ENCODE measurements at regions not wholly inside any gene's neighbourhood (a gene's known extent, or its start where the extent isn't known, plus 50 kb on each side); places are given as distances from the start of the nearest gene placed in this dataset.
"Not testable (repeated sequence)": the region's sequence is repeated elsewhere in the genome, so short reads cannot be mapped to it uniquely, and the experiment has no call there.

DNA sequence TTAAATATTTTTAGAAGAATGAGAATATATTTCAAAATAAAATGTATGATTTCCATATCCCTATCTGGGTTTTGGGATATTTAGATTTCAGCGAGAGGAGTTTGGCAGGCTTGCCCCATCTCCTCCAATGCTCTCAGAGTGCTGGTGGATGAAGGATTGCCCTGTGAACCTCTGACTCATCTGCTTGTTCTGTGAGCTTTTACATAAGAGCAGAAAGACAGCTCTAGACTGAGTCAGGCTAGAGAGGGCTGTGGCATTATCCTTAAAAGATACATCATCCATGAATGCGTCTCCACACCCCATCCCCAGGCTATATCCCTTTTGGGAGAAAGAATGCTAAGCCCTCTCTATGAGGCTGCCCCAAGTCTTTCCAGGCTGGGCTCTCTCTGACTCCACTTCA is 190.6 kb downstream of the TUBA3C start:
- Histone ChIP-seq H3K4me1 (ENCODE audit: control insufficient read depth, insufficient read depth, low read length) (no peaks in the 10 kb centered on the region), H3K27me3 (replicated peaks; ENCODE audit: control insufficient read depth, insufficient read depth, low read length) (no peaks in the 10 kb centered on the region), H3K36me3 (ENCODE audit: control insufficient read depth, insufficient read depth, low read length, severe bottlenecking) (no peaks in the 10 kb centered on the region), H3K4me3 (ENCODE audit: low read length) (no peak overlapping the region), H3K9me3 (ENCODE audit: control insufficient read depth, low read length) (no peaks in the 10 kb centered on the region), H3K9ac (ENCODE audit: low read length) (no peak overlapping the region)
- DNase-seq (ENCODE audit: low read depth): no peak

GRCh38 chr13:18978447-18978846 is 203.2 kb downstream of the TUBA3C start:
- DNase-seq (ENCODE audit: low read depth): no peak
- H3K9ac ChIP-seq (ENCODE audit: low read length): no peak overlapping the region
- no peak overlapping the region for H3K4me3 ChIP-seq (ENCODE audit: low read length)
- no peaks in the 10 kb centered on the region for H3K36me3 ChIP-seq (ENCODE audit: control insufficient read depth, insufficient read depth, low read length, severe bottlenecking)
- H3K4me1 ChIP-seq (ENCODE audit: control insufficient read depth, insufficient read depth, low read length): no peaks in the 10 kb centered on the region
- no peaks in the 10 kb centered on the region for H3K9me3 ChIP-seq (ENCODE audit: control insufficient read depth, low read length)
- H3K27me3 ChIP-seq (replicated peaks; ENCODE audit: control insufficient read depth, insufficient read depth, low read length): no peaks in the 10 kb centered on the region

GRCh38 chr13:18977857-18978256 is 203.8 kb downstream of the TUBA3C start:
- Histone ChIP-seq H3K4me1 (ENCODE audit: control insufficient read depth, insufficient read depth, low read length) (no peaks in the 10 kb centered on the region), H3K9me3 (ENCODE audit: control insufficient read depth, low read length) (no peaks in the 10 kb centered on the region), H3K36me3 (ENCODE audit: control insufficient read depth, insufficient read depth, low read length, severe bottlenecking) (no peaks in the 10 kb centered on the region), H3K27me3 (replicated peaks; ENCODE audit: control insufficient read depth, insufficient read depth, low read length) (no peaks in the 10 kb centered on the region), H3K9ac (ENCODE audit: low read length) (no peak overlapping the region), H3K4me3 (ENCODE audit: low read length) (no peak overlapping the region)
- DNase-seq (ENCODE audit: low read depth): no peak

DNA sequence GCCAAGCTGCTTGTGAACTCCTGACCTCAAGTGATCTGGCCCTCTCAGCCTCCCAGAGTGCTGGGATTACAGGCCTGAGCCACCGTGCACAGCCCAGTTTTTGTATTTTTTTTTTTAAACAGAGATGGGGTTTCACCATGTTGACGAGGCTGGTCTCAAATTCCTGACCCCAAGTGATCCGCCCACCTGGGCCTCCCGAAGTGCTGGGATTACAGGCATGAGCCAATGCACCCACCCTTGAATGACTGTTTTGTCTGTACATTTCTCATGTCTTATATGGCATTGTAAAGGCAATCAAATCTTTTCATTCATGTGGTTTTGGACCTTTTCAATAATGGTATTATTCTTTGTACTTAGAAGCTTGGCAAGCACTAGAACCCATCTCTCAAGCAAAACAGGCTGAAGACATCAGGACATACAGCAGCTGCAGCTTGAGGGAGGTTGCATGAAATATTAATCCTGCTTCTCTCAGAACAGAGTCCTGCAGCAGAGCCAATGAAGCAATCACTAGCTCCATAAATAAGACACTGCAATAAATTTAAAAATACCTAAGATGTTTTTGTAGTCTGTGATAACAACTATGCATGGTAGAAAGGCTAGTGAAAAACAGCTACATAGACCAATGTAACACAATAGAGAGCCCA is 209.9 kb downstream of the TUBA3C start:
- Histone ChIP-seq H3K4me1 (ENCODE audit: control insufficient read depth, insufficient read depth, low read length) (no peaks in the 10 kb centered on the region), H3K9me3 (ENCODE audit: control insufficient read depth, low read length) (peaks cover 2% of the 10 kb centered on the region), H3K27me3 (replicated peaks; ENCODE audit: control insufficient read depth, insufficient read depth, low read length) (no peaks in the 10 kb centered on the region), H3K36me3 (ENCODE audit: control insufficient read depth, insufficient read depth, low read length, severe bottlenecking) (no peaks in the 10 kb centered on the region), H3K4me3 (ENCODE audit: low read length) (no peak overlapping the region), H3K9ac (ENCODE audit: low read length) (no peak overlapping the region)
- DNase-seq (ENCODE audit: low read depth): no peak

DNA sequence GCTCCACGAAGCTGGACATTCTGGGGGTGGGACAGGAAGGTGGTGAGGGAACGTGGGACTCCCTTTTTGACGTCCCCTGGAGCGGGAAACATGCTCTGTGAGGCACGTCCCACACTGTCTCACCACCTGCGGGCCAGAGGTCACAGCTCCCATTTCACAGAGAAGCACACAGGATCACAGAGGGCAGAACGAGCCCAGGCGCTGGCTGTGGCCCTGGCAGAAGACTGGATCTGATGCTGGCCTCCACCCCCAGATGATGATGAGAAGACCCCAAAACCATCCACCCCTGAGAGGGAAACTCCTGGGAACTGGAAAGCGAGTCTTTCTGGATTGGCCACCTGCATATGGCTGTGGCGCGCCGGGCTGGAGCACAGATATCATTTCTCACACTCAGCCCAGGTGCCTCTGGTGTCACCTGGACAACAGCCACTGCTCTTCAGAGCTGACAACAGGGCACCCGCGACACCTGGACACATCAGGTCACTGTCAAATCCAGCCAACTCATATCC is 216.2 kb downstream of the TUBA3C start:
- no peak for DNase-seq (ENCODE audit: low read depth)
- H3K4me3 ChIP-seq (ENCODE audit: low read length): no peak overlapping the region
- H3K36me3 ChIP-seq (ENCODE audit: control insufficient read depth, insufficient read depth, low read length, severe bottlenecking): no peaks in the 10 kb centered on the region
- H3K27me3 ChIP-seq (replicated peaks; ENCODE audit: control insufficient read depth, insufficient read depth, low read length): no peaks in the 10 kb centered on the region
- H3K9ac ChIP-seq (ENCODE audit: low read length): no peak overlapping the region
- no peaks in the 10 kb centered on the region for H3K4me1 ChIP-seq (ENCODE audit: control insufficient read depth, insufficient read depth, low read length)
- H3K9me3 ChIP-seq (ENCODE audit: control insufficient read depth, low read length): peaks cover 12% of the 10 kb centered on the region

DNA sequence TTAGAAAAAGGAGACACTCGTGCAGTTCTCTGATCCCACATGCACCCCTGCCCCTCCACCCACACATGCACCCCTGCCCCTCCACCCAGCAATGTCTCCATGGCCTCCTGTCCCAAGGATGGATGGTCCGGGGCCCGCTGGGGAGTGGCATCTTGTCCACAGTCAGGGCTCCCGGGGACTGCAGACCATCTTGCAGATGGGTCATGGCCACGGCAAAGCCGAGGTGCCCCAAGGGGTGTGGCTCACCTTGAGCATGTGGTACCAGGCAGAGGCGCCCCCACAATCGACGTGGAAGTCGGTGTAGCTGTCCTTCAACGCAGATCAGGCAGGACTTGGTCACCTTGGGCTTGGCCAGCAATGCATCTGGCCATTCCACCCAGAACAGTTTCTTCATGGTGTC is 216.7 kb downstream of the TUBA3C start:
- Histone ChIP-seq H3K9me3 (ENCODE audit: control insufficient read depth, low read length) (peaks cover 12% of the 10 kb centered on the region), H3K36me3 (ENCODE audit: control insufficient read depth, insufficient read depth, low read length, severe bottlenecking) (no peaks in the 10 kb centered on the region), H3K4me3 (ENCODE audit: low read length) (no peak overlapping the region), H3K9ac (ENCODE audit: low read length) (no peak overlapping the region), H3K27me3 (replicated peaks; ENCODE audit: control insufficient read depth, insufficient read depth, low read length) (no peaks in the 10 kb centered on the region), H3K4me1 (ENCODE audit: control insufficient read depth, insufficient read depth, low read length) (no peaks in the 10 kb centered on the region)
- DNase-seq (ENCODE audit: low read depth): no peak

DNA sequence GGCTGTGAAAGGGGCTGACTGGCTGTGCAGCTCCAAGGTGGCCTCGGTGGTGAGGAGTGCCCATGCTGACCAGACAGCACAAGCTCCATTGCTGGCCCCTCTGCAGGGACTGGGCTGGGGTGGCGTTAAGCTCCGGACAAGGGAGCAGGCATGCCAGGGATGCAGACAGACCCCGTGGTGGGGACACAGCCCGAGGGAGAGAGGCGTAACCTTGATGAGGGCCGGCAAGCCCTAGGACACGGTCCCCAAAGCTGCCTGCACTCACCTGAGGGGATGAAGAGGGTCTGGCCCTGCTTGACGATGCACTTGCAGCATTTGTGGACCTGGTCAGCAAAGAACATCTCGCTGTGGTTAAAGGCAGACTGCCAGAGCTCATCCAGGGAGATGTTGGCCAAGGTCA is 217.9 kb downstream of the TUBA3C start:
- H3K9me3 ChIP-seq (ENCODE audit: control insufficient read depth, low read length): peaks cover 14% of the 10 kb centered on the region
- not testable (repeated sequence) for H3K36me3 ChIP-seq (ENCODE audit: control insufficient read depth, insufficient read depth, low read length, severe bottlenecking)

GRCh38 chr13:18962168-18962734 is 219.4 kb downstream of the TUBA3C start:
- DNase-seq (ENCODE audit: low read depth): no peak
- H3K9ac ChIP-seq (ENCODE audit: low read length): no peak overlapping the region
- H3K4me3 ChIP-seq (ENCODE audit: low read length): no peak overlapping the region
- peaks cover 20% of the 10 kb centered on the region for H3K9me3 ChIP-seq (ENCODE audit: control insufficient read depth, low read length)
- H3K36me3 ChIP-seq (ENCODE audit: control insufficient read depth, insufficient read depth, low read length, severe bottlenecking): no peaks in the 10 kb centered on the region
- no peaks in the 10 kb centered on the region for H3K27me3 ChIP-seq (replicated peaks; ENCODE audit: control insufficient read depth, insufficient read depth, low read length)
- no peaks in the 10 kb centered on the region for H3K4me1 ChIP-seq (ENCODE audit: control insufficient read depth, insufficient read depth, low read length)

More for the DNA sequence above, 217.9 kb downstream of the TUBA3C start:
- H3K4me3 ChIP-seq (ENCODE audit: low read length); DNase-seq (ENCODE audit: low read depth); H3K27me3 ChIP-seq (replicated peaks; ENCODE audit: control insufficient read depth, insufficient read depth, low read length); H3K9ac ChIP-seq (ENCODE audit: low read length); H3K4me1 ChIP-seq (ENCODE audit: control insufficient read depth, insufficient read depth, low read length): not testable (repeated sequence)

DNA sequence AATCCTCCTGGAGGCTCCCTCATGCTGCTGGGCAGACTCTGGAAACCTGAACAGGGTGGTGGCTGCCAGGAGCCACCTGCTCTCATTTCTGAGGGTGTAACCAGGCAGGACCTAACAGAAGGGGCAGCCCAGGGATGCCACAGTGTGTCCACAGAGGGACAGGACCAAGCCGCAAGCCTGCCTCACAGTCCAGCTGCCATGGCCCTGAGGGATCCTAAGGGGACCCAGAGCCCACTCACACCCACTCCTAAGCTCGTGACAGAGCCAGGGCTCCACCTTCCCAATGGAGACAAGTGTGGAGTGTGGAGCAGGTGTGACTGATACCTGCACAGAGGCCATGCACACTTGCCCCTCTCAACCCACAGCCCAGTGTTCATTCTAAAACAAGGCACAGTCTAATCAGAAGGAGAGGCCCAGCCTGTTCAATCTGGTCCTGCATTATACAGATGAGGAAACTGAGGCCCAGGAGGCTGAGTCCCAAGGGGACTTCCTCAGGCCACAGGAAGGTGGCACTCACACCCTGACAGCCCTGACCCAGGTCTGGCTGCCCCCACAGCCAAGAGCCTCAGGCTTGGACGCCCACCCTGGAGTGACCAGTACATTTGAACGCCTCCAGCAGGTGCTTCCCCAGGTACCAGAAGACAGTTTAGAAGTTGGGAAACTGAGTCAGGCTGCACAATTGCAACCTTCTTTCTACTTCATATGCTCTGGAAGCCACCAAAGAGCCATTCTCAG is 220.1 kb downstream of the TUBA3C start:
- H3K4me1 ChIP-seq (ENCODE audit: control insufficient read depth, insufficient read depth, low read length): no peaks in the 10 kb centered on the region

GRCh38 chr13:18960637-18961227 is 220.9 kb downstream of the TUBA3C start:
- DNase-seq (ENCODE audit: low read depth): no peak
- no peak overlapping the region for H3K9ac ChIP-seq (ENCODE audit: low read length)
- H3K36me3 ChIP-seq (ENCODE audit: control insufficient read depth, insufficient read depth, low read length, severe bottlenecking): no peaks in the 10 kb centered on the region
- no peaks in the 10 kb centered on the region for H3K27me3 ChIP-seq (replicated peaks; ENCODE audit: control insufficient read depth, insufficient read depth, low read length)
- no peak overlapping the region for H3K4me3 ChIP-seq (ENCODE audit: low read length)
- no peaks in the 10 kb centered on the region for H3K4me1 ChIP-seq (ENCODE audit: control insufficient read depth, insufficient read depth, low read length)
- H3K9me3 ChIP-seq (ENCODE audit: control insufficient read depth, low read length): peaks cover 11% of the 10 kb centered on the region

More for the DNA sequence above, 220.1 kb downstream of the TUBA3C start:
- Histone ChIP-seq H3K9me3 (ENCODE audit: control insufficient read depth, low read length) (peaks cover 16% of the 10 kb centered on the region), H3K36me3 (ENCODE audit: control insufficient read depth, insufficient read depth, low read length, severe bottlenecking) (no peaks in the 10 kb centered on the region), H3K9ac (ENCODE audit: low read length) (no peak overlapping the region), H3K27me3 (replicated peaks; ENCODE audit: control insufficient read depth, insufficient read depth, low read length) (no peaks in the 10 kb centered on the region), H3K4me3 (ENCODE audit: low read length) (no peak overlapping the region)
- DNase-seq (ENCODE audit: low read depth): no peak

GRCh38 chr13:18959996-18960395 is 221.6 kb downstream of the TUBA3C start:
- no peaks in the 10 kb centered on the region for H3K4me1 ChIP-seq (ENCODE audit: control insufficient read depth, insufficient read depth, low read length)

More at GRCh38 chr13:18959996-18960395, 221.6 kb downstream of the TUBA3C start:
- H3K36me3 ChIP-seq (ENCODE audit: control insufficient read depth, insufficient read depth, low read length, severe bottlenecking): no peaks in the 10 kb centered on the region
- no peak for DNase-seq (ENCODE audit: low read depth)
- peaks cover 8% of the 10 kb centered on the region for H3K9me3 ChIP-seq (ENCODE audit: control insufficient read depth, low read length)
- H3K4me3 ChIP-seq (ENCODE audit: low read length): no peak overlapping the region
- no peak overlapping the region for H3K9ac ChIP-seq (ENCODE audit: low read length)
- no peaks in the 10 kb centered on the region for H3K27me3 ChIP-seq (replicated peaks; ENCODE audit: control insufficient read depth, insufficient read depth, low read length)

Data from adipocyte (in vitro differentiated cells).